GM21447 (cell line): ENCODE measurements at regions not wholly inside any gene's neighbourhood (a gene's known extent, or its start where the extent isn't known, plus 50 kb on each side); places are given as distances from the start of the nearest gene placed in this dataset.

Experiments used
- ATAC-seq: cut with Tn5 transposase; IDR thresholded peaks from one replicate; pipeline ENCODE4 v1.9.1; 2021; ENCODE audit not compliant: unreplicated experiment

- ATAC-seq: no peak
These were observed 362.0 kb downstream of the SOX11 start for GRCh38 chr2:6054161-6054671.

DNA sequence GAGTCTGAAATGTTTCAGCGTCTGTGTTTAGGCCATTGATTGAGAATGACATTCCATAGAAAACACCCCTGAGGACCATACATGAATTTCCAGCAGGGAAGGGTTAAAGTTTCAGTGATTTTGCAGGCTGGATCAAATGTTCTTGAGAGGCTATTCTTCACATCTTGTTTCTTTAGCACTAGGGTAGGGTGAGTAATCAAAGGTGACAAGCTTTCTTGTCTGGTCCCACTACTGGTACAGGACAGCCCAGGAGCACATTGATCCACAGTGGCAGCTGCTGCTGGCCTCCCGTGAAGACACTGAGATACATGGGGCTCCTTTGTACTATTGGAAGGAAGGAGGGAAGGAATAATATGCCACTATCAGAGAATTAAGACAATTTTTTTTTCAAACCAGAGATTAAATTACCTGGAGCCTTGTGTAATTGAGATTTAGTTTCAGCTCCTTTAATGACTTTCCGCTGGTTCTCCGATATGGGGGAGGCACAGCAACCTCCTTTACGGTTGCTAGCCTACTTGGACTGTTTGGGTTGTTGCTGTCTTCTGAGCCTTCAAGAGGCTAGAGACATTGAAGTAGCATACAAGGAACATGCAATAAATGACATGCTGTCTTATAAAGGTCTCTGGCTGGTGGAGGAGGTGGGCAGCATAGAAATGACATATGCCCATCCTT, 368.9 kb downstream of the SOX11 start:
- no peak for ATAC-seq

- ATAC-seq: no peak
These were observed 372.6 kb downstream of the SOX11 start for GRCh38 chr2:6064757-6065156.

GRCh38 chr2:6065703-6066102, 373.5 kb downstream of the SOX11 start:
- no peak for ATAC-seq

GRCh38 chr2:6067089-6067488, 374.9 kb downstream of the SOX11 start:
- no peak for ATAC-seq

GRCh38 chr2:6067806-6068205, 375.6 kb downstream of the SOX11 start:
- ATAC-seq: no peak

GRCh38 chr2:6068429-6068828, 376.2 kb downstream of the SOX11 start:
- ATAC-seq: no peak

- ATAC-seq: no peak
These were observed 377.2 kb downstream of the SOX11 start for GRCh38 chr2:6069381-6069780.

- ATAC-seq: no peak
These were observed 379.3 kb downstream of the SOX11 start for GRCh38 chr2:6071519-6071918.

- no peak for ATAC-seq
These were observed 380.1 kb downstream of the SOX11 start for GRCh38 chr2:6072276-6072675.

DNA sequence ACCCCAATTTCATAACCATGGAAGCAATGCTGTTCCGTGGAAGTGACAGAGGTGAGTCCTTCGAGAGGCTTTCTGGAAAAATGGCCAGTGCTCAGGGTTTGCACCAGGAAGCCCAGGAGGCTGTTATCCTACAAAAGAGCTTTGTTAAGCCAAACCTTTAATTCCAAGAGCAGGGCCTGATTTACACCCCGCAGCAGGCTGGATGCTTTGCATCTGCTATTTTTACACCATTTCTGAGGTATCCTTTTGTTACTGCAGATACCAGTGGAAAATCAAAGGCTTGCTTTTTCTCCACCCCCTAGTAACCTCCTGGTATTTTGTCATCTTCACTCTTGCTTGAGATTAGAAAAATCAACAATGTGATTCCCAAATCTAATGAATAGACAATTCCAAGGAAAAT, 380.6 kb downstream of the SOX11 start:
- ATAC-seq: no peak

DNA sequence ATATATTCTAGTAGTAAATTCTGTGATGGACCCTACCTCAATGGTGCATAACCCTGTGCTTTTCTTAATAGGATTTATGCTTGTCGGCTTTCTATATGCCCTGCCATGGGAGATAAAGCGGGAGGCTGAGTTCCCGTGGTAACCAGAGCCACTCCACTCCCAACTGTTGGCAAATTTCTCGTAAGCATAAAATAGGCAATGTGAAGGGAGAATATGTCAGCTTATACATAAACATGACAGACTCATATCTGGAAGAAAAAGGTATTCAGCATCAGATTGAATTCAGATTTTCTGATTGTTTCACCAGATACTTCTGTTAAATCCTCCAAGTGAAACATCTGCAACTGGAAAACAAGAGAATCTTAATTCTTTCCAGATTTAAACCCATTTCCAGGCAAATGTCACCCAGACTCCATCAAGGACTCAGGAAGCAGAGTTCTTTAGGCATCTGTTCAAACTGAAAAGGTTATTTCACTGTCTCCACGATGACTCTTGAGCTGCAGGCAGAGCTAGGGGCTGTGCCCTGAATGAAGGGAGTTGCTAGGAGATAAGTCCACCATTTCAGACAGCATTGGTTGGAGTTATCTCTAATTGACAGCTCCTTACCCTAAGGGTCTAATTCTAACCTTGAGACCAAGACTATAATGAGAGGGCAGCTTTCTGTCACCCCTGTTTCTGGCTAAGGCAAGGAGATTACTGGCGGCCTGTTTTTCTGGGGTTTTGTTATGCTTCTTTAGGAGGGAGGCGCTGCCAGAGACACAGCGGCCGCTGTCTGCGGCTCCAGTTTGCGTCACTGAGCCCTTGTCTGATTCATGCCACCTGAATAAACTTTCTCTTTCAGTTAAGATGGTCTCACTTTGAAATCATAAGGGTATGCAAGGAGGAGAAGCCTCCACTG, 381.3 kb downstream of the SOX11 start:
- no peak for ATAC-seq

- ATAC-seq: no peak
These were observed 382.0 kb downstream of the SOX11 start for GRCh38 chr2:6074089-6074643.

DNA sequence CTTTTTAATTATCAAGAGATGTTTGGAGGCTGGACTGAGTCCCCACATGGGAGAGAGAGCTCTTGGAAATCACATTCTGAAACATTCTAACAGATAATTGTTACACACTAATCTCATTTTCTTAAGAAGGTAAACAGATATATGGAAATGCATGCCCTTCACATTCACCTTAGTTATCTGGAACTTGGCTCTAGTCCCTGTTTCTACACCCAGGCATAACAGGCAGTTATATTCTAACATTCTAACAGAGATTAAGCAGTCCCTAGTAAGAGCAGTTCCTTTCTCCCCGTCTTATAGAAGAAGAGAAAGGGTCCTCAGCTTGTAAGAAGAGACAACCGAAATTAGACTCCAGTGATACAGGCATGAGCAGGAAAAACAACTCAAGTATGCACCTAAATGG, 385.4 kb downstream of the SOX11 start:
- no peak for ATAC-seq

GRCh38 chr2:6078414-6078813, 386.2 kb downstream of the SOX11 start:
- no peak for ATAC-seq

- ATAC-seq: no peak
These were observed 387.2 kb downstream of the SOX11 start for GRCh38 chr2:6079405-6079804.

DNA sequence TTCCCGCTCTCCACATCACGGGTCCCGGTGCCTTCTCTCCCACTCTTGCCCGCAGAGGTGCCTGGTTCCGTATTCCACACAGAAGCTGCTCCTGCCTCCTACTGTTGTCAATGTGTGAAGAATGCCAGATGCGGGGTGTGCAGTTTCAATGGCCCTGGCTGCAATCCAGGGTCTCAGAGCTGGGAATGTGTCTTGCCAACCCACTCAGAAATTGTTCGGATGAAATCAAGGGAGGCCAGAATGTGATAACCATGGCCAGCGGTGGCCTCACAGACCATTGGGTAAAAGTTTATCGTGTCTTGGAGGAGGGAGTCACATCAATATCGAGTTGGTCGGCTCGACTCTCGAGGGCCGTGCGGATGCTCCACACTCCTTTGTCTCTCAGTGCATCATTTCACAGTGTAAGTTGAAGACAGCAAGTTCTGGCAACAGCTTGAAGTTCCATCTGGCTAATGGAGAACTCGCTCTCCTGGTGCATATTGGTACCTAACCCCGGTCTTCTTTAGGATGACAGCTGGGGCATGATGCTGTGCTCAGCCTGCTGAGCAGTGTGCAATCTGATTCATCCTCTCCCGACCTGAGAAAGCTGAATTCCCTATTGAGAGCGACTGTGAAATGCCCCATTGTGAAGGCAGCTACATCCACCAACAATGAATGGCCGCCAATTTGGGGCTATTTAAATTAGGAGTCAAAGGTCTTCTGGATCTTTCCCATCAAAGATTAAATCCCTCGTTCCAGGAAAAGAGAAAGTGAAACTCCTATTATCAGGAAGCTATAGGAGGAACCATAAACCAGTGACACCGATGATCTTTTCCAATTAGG, 389.0 kb downstream of the SOX11 start:
- ATAC-seq: no peak

GRCh38 chr2:6081955-6082624, 389.9 kb downstream of the SOX11 start:
- no peak for ATAC-seq

DNA sequence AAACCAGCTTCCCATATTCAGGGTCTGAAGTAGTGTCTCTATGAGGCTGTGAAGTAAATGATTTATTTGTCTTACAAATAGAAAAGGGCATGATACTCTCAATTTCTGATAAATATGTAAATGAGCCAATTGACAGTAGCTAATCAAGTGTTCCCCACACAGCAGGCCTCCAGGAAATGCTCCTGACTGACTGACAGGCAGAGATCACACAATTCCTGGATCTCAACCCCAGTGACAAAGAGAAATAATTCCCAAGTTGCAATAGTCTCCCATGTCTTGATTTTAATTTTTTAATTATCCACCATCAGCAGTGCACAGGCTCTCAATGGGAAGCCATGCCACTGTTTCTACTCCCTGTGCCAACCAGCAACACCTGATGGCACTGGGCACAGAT, 390.4 kb downstream of the SOX11 start:
- ATAC-seq: no peak

DNA sequence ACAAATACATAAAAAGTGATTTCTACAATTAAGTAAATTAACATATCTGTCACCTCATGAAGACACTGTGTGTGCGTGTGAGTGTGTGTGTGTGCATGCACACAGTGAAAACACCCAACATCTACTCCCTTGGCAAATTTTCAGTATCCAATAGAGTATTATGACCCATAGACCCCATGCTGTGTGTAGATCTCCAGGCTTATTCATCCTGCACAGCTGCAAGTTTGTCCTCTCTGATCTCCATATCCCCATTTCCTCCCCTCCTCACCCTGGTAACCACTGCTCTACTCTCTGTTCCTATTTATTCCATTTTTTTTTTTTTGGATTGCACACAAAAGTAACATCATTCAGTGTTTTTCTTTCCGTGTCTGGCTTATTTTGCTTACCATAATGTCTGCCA, 391.0 kb downstream of the SOX11 start:
- no peak for ATAC-seq

GRCh38 chr2:6089474-6089873, 397.3 kb downstream of the SOX11 start:
- ATAC-seq: no peak
